MM.1S (cell line): ENCODE measurements at regions not wholly inside any gene's neighbourhood (a gene's known extent, or its start where the extent isn't known, plus 50 kb on each side); places are given as distances from the start of the nearest gene placed in this dataset.

Experiments
- EZH2 ChIP-seq: fragments of 300-600 bp; sonication (generic); optimal IDR thresholded peaks from 2 replicates; pipeline ENCODE3; 2017; ENCODE audit warnings: low read depth, mild to moderate bottlenecking, antibody characterized with exemption, low read length, mixed read lengths
- TF ChIP-seq, protein P1 (sequence below): fragments of 300-600 bp; sonication (generic); IDR thresholded peaks from 2 replicates; pipeline ENCODE4 v1.5.1; 2016; ENCODE audit warnings: antibody characterized with exemption, low read length, mixed read lengths

DNA sequence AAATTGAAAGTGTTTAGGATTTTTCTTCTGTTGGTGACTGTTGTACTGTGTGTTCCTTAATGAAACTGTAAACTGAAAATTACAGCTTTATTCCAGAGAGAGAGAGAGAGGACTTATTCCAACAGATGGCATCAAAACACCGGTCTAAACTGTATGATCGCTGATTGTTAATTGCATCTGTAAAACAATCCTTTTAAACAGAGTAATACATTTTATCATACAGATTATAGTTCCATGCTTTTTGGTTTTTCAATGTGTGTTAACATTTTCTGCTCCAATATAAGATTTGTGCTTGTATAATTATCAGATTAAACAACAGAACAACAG is 289.7 kb upstream of the DNAJC19 start:
- TF ChIP-seq, protein P1, sequence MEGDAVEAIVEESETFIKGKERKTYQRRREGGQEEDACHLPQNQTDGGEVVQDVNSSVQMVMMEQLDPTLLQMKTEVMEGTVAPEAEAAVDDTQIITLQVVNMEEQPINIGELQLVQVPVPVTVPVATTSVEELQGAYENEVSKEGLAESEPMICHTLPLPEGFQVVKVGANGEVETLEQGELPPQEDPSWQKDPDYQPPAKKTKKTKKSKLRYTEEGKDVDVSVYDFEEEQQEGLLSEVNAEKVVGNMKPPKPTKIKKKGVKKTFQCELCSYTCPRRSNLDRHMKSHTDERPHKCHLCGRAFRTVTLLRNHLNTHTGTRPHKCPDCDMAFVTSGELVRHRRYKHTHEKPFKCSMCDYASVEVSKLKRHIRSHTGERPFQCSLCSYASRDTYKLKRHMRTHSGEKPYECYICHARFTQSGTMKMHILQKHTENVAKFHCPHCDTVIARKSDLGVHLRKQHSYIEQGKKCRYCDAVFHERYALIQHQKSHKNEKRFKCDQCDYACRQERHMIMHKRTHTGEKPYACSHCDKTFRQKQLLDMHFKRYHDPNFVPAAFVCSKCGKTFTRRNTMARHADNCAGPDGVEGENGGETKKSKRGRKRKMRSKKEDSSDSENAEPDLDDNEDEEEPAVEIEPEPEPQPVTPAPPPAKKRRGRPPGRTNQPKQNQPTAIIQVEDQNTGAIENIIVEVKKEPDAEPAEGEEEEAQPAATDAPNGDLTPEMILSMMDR, result no peak
- TF ChIP-seq EZH2, result no peak
